ENCODE measurements at regions not wholly inside any gene's neighbourhood (a gene's known extent, or its start where the extent isn't known, plus 50 kb on each side); places are given as distances from the start of the nearest gene placed in this dataset.

GRCh38 chr7:54397836-54398612, 144.2 kb upstream of the VSTM2A start:
- ChIA-PET RAD21 (ENCODE audit: low non-redundant PET in 1 of 2, low total read pairs in 2 of 2, uncharacterized antibody in 2 of 2, unreplicated experiment in 2 of 2) (no interaction called here), POLR2A (no interaction called here), CTCF (no interaction called here)
- no TSS peak for BruUV-seq (replicated peaks)
- Histone ChIP-seq H3K4me3 (replicated peaks in 1 of 2; ENCODE audit: low read depth in 1 of 2, low read length in 2 of 2) (no peak overlapping the region), H3K9me3 (ENCODE audit: control insufficient read depth in 1 of 2, insufficient read depth in 1 of 2, low read depth in 1 of 2, low read length in 2 of 2) (peaks cover 0 to 3% of the 10 kb centered on the region in 2 experiments; a peak in 1 of 4 replicates), H3K9me2 (ENCODE audit: insufficient read depth) (no peaks in the 10 kb centered on the region), H3K36me3 (ENCODE audit: control insufficient read depth in 1 of 2, insufficient read depth in 2 of 2, low read length in 2 of 2) (no peaks in the 10 kb centered on the region), H3K4me1 (ENCODE audit: control insufficient read depth in 1 of 2, insufficient read depth in 2 of 2, low read length in 2 of 2) (no peaks in the 10 kb centered on the region), H3K79me2 (ENCODE audit: insufficient read depth, low read length) (no peaks in the 10 kb centered on the region), H3K9ac (ENCODE audit: low read length) (no peak overlapping the region), H3K27me3 (ENCODE audit: insufficient read depth, low read length) (no peaks in the 10 kb centered on the region), H2AFZ (ENCODE audit: low read depth, low read length, poor library complexity, severe bottlenecking) (no peak overlapping the region), H3K4me2 (ENCODE audit: low read length) (no peak overlapping the region), H3K27ac (ENCODE audit: low read depth, low read length) (no peak overlapping the region), H4K20me1 (ENCODE audit: insufficient read depth) (no peaks in the 10 kb centered on the region)
- no peak for DNase-seq (ENCODE audit: low read depth, low spot score)
- ATAC-seq = no peak
- intact Hi-C loops (cut with micrococcal nuclease) = no loop called here
- no peak for TF ChIP-seq JUND (IDR thresholded peaks at IDR 0.05)
- TF ChIP-seq ZFX (IDR thresholded peaks at IDR 0.05) = no peak
- no peak for TF ChIP-seq EZH2phosphoT487 (IDR thresholded peaks at IDR 0.05; ENCODE audit: borderline replicate concordance)
- no peak for TF ChIP-seq ELF1 (IDR thresholded peaks at IDR 0.05; ENCODE audit: borderline replicate concordance, low read depth)
- no peak for TF ChIP-seq ZNF274 (IDR thresholded peaks at IDR 0.05; ENCODE audit: low read depth, low read length)
- no peak for TF ChIP-seq EZH2 (IDR thresholded peaks at IDR 0.05)
- TF ChIP-seq SRF (IDR thresholded peaks at IDR 0.05; ENCODE audit: low read depth) = no peak
- no peak for TF ChIP-seq FOSL1 (IDR thresholded peaks at IDR 0.05; ENCODE audit: low read depth)
- TF ChIP-seq POLR2AphosphoS5 (IDR thresholded peaks at IDR 0.05; ENCODE audit: low read depth, low read length) = no peak
- TF ChIP-seq, protein P1, sequence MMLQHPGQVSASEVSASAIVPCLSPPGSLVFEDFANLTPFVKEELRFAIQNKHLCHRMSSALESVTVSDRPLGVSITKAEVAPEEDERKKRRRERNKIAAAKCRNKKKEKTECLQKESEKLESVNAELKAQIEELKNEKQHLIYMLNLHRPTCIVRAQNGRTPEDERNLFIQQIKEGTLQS (IDR thresholded peaks at IDR 0.05) = no peak
- no peak for TF ChIP-seq TCF7L2 (IDR thresholded peaks at IDR 0.05; ENCODE audit: borderline replicate concordance, extremely low read depth, insufficient read depth, insufficient read length)
- no peak for TF ChIP-seq RAD21 (IDR thresholded peaks at IDR 0.05; ENCODE audit: low read depth)

Measured in HCT116 (cell line).